ENCODE measurements at regions not wholly inside any gene's neighbourhood (a gene's known extent, or its start where the extent isn't known, plus 50 kb on each side); places are given as distances from the start of the nearest gene placed in this dataset.

DNA sequence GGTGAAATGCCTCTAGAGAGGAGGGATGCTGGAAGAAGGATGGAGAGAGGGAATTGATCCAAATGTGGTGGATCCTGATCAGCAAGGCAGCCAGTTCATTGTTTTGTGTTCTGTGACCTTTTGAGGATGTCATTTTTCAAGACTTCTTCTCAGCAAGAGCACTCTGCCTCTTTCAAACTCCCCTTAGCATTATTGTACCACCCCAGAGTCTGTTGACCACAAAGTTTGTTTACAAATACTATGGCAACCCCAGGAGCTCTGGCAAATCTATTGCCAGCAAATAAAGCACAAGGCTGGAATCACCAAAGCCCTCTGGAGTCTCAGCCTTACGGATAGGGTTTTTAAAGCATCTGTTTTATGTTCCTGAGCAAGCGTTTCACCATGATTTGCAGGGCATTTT is 76.2 kb upstream of the SLC1A3 start:
- Histone ChIP-seq H4K20me1 (ENCODE audit: control insufficient read depth, insufficient read depth) (no peaks in the 10 kb centered on the region), H3K4me2 (ENCODE audit: control insufficient read depth, insufficient read depth) (no peak overlapping the region), H3K4me1 (ENCODE audit: control insufficient read depth, insufficient read depth, low read length) (no peaks in the 10 kb centered on the region), H3K36me3 (ENCODE audit: control insufficient read depth in 2 of 2, insufficient read depth in 2 of 2, low read length in 1 of 2) (no peaks in the 10 kb centered on the region), H3K79me2 (ENCODE audit: control insufficient read depth, insufficient read depth, low read length) (no peaks in the 10 kb centered on the region), H3K9ac (ENCODE audit: control insufficient read depth, insufficient read depth, low read length) (no peak overlapping the region), H3K27me3 (replicated peaks in 1 of 2; ENCODE audit: control insufficient read depth in 2 of 2, insufficient read depth in 2 of 2, low read length in 1 of 2) (peaks cover 0 to 2% of the 10 kb centered on the region in 2 experiments; a peak in 2 of 4 replicates), H3K9me3 (replicated peaks; ENCODE audit: control insufficient read depth, insufficient read depth, low read length) (no peaks in the 10 kb centered on the region), H3K27ac (ENCODE audit: control insufficient read depth, insufficient read depth) (no peak overlapping the region), H3K4me3 (no peak overlapping the region), H2AFZ (ENCODE audit: control insufficient read depth, low read depth, low read length) (no peak overlapping the region)
- POLR2A ChIA-PET, result no interaction called here
- WGBS (ENCODE audit: insufficient coverage, insufficient replicate concordance, low lambda C conversion rate, missing lambda C conversion rate), result 61% methylated on average over 2 of the region's 2 CpGs
- no TSS peak for BruUV-seq (replicated peaks)
- no peak for FAIRE-seq
- intact Hi-C loops (cut with micrococcal nuclease; ENCODE audit: unreplicated experiment) (loop anchor here (10.0 kb wide), 1 partner anchor 165 kb away; no protein-coding TSS in a partner anchor), in situ Hi-C loops (cut with MboI) (no loop called here)
- RAD21 ChIA-PET (ENCODE audit: unreplicated experiment), result no interaction called here
- SMC1A ChIA-PET (ENCODE audit: uncharacterized antibody, unreplicated experiment), result no interaction called here
- ATAC-seq, result no peak
- CTCF ChIA-PET, result no interaction called here
- DNase-seq (ENCODE audit: low read depth, low spot score), result no peak
- TF ChIP-seq SREBF1 (IDR thresholded peaks at IDR 0.05; ENCODE audit: low read length), result no peak

DNA sequence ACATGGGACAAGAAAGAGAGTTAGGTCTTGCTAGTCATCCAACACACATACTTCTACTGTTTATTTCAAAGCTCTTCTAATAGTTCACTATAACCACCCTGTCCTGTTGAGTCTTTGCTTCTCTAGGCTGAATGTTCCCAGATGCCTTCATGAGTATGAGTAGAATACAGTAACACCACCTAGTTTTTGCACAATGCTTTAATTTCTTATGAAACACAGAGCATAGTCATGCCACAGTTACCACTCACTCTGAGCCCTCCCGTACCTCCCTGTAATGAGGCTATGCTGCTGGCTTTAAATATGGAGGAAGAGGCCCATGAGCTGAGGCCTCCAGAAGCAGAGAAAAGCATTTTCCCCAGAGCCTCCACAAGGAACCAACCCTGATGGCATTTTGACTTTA is 75.0 kb upstream of the SLC1A3 start:
- no TSS peak for BruUV-seq (replicated peaks)
- intact Hi-C loops (cut with micrococcal nuclease; ENCODE audit: unreplicated experiment) (loop anchor here (10.0 kb wide), 1 partner anchor 163 kb away; no protein-coding TSS in a partner anchor), in situ Hi-C loops (cut with MboI) (no loop called here)
- H3K36me3 ChIP-seq (ENCODE audit: control insufficient read depth in 2 of 2, insufficient read depth in 2 of 2, low read length in 1 of 2), result no peaks in the 10 kb centered on the region
- no peak overlapping the region for H3K9ac ChIP-seq (ENCODE audit: control insufficient read depth, insufficient read depth, low read length)
- DNase-seq (ENCODE audit: low read depth, low spot score), result no peak
- SMC1A ChIA-PET (ENCODE audit: uncharacterized antibody, unreplicated experiment), result no interaction called here
- no peak overlapping the region for H3K4me3 ChIP-seq
- POLR2A ChIA-PET, result no interaction called here
- no peak overlapping the region for H2AFZ ChIP-seq (ENCODE audit: control insufficient read depth, low read depth, low read length)
- no peaks in the 10 kb centered on the region for H3K4me1 ChIP-seq (ENCODE audit: control insufficient read depth, insufficient read depth, low read length)
- no peaks in the 10 kb centered on the region for H3K79me2 ChIP-seq (ENCODE audit: control insufficient read depth, insufficient read depth, low read length)
- CTCF ChIA-PET, result interaction anchor here (0.9 kb wide), 1 partner anchor 23 kb away, joined by 3 read pairs; no protein-coding TSS in a partner anchor
- no peaks in the 10 kb centered on the region for H4K20me1 ChIP-seq (ENCODE audit: control insufficient read depth, insufficient read depth)
- H3K9me3 ChIP-seq (replicated peaks; ENCODE audit: control insufficient read depth, insufficient read depth, low read length), result no peaks in the 10 kb centered on the region
- RAD21 ChIA-PET (ENCODE audit: unreplicated experiment), result interaction anchor here (1.3 kb wide), 1 partner anchor 159 kb away, joined by 3 read pairs; no protein-coding TSS in a partner anchor
- 0% methylated on average over 1 of the region's 1 CpG for WGBS (ENCODE audit: insufficient coverage, insufficient replicate concordance, low lambda C conversion rate, missing lambda C conversion rate)
- FAIRE-seq, result no peak
- no peak for ATAC-seq
- peaks cover 0 to 2% of the 10 kb centered on the region in 2 experiments; a peak in 2 of 4 replicates for H3K27me3 ChIP-seq (replicated peaks in 1 of 2; ENCODE audit: control insufficient read depth in 2 of 2, insufficient read depth in 2 of 2, low read length in 1 of 2)
- H3K27ac ChIP-seq (ENCODE audit: control insufficient read depth, insufficient read depth), result no peak overlapping the region
- H3K4me2 ChIP-seq (ENCODE audit: control insufficient read depth, insufficient read depth), result no peak overlapping the region
- TF ChIP-seq RBBP5 (conservative IDR thresholded peaks at IDR 0.05), result no peak
- no peak for TF ChIP-seq RAD21 (IDR thresholded peaks at IDR 0.05; ENCODE audit: insufficient read depth, low read depth, low read length)
- TF ChIP-seq CBFB (IDR thresholded peaks at IDR 0.05; ENCODE audit: low read depth), result no peak
- TF ChIP-seq ZNF207 (IDR thresholded peaks at IDR 0.05; ENCODE audit: borderline replicate concordance), result no peak
- no peak for TF ChIP-seq CEBPZ (IDR thresholded peaks at IDR 0.05; ENCODE audit: low read depth, low read length)
- TF ChIP-seq, protein P1, sequence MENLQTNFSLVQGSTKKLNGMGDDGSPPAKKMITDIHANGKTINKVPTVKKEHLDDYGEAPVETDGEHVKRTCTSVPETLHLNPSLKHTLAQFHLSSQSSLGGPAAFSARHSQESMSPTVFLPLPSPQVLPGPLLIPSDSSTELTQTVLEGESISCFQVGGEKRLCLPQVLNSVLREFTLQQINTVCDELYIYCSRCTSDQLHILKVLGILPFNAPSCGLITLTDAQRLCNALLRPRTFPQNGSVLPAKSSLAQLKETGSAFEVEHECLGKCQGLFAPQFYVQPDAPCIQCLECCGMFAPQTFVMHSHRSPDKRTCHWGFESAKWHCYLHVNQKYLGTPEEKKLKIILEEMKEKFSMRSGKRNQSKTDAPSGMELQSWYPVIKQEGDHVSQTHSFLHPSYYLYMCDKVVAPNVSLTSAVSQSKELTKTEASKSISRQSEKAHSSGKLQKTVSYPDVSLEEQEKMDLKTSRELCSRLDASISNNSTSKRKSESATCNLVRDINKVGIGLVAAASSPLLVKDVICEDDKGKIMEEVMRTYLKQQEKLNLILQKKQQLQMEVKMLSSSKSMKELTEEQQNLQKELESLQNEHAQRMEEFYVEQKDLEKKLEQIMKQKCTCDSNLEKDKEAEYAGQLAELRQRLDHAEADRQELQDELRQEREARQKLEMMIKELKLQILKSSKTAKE (IDR thresholded peaks at IDR 0.05; ENCODE audit: low read depth, poor library complexity, severe bottlenecking), result no peak
- TF ChIP-seq SIX5 (IDR thresholded peaks at IDR 0.05; ENCODE audit: low read depth, low read length, severe bottlenecking), result no peak
- TF ChIP-seq PML (IDR thresholded peaks at IDR 0.05; ENCODE audit: low read length), result no peak
- no peak for TF ChIP-seq EED (IDR thresholded peaks at IDR 0.05; ENCODE audit: low read depth)
- no peak for TF ChIP-seq USF1 (IDR thresholded peaks at IDR 0.05; ENCODE audit: borderline replicate concordance, extremely low read length, insufficient read depth, low read depth, low read length)
- no peak for TF ChIP-seq DPF2 (IDR thresholded peaks at IDR 0.05)
- TF ChIP-seq POLR2AphosphoS5 (IDR thresholded peaks at IDR 0.05; ENCODE audit: low read length), result no peak
